ENCODE measurements at regions not wholly inside any gene's neighbourhood (a gene's known extent, or its start where the extent isn't known, plus 50 kb on each side); places are given as distances from the start of the nearest gene placed in this dataset.

- peak; percentile 75 for DNase-seq
Measured at GRCh38 chr11:121723246-121723741, 270.5 kb upstream of the SORL1-AS1 start.

GRCh38 chr11:121722431-121723245, 269.9 kb upstream of the SORL1-AS1 start:
- peak; percentile 91 for DNase-seq

GRCh38 chr11:121721961-121722360, 269.2 kb upstream of the SORL1-AS1 start:
- peak; percentile 48 for DNase-seq

GRCh38 chr11:121721448-121721847, 268.7 kb upstream of the SORL1-AS1 start:
- no peak for DNase-seq

- DNase-seq = no peak
Measured at GRCh38 chr11:121717296-121717695, 264.5 kb upstream of the SORL1-AS1 start.

GRCh38 chr11:121716060-121716459, 263.3 kb upstream of the SORL1-AS1 start:
- DNase-seq = no peak

GRCh38 chr11:121715405-121715804, 262.6 kb upstream of the SORL1-AS1 start:
- DNase-seq = no peak

GRCh38 chr11:121714351-121714750, 261.6 kb upstream of the SORL1-AS1 start:
- no peak for DNase-seq

- no peak for DNase-seq
Measured at GRCh38 chr11:121711939-121712338, 259.2 kb upstream of the SORL1-AS1 start.

GRCh38 chr11:121711236-121711635, 258.5 kb upstream of the SORL1-AS1 start:
- DNase-seq = no peak

GRCh38 chr11:121706884-121707420, 254.2 kb upstream of the SORL1-AS1 start:
- no peak for DNase-seq

- no peak for DNase-seq
Measured at GRCh38 chr11:121703201-121703600, 250.4 kb upstream of the SORL1-AS1 start.

- no peak for DNase-seq
Measured at GRCh38 chr11:121700968-121701367, 248.2 kb upstream of the SORL1-AS1 start.

- DNase-seq = no peak
Measured at GRCh38 chr11:121699801-121700200, 247.0 kb upstream of the SORL1-AS1 start.

GRCh38 chr11:121696931-121697670, 244.3 kb upstream of the SORL1-AS1 start:
- DNase-seq = no peak

- DNase-seq = peak; percentile 65
Measured at GRCh38 chr11:121696177-121696871, 243.6 kb upstream of the SORL1-AS1 start.

- no peak for DNase-seq
Measured at GRCh38 chr11:121692236-121692635, 239.5 kb upstream of the SORL1-AS1 start.

GRCh38 chr11:121688860-121689614, 236.3 kb upstream of the SORL1-AS1 start:
- no peak for DNase-seq

- peak; percentile 70 for DNase-seq
Measured at GRCh38 chr11:121688055-121688491, 235.3 kb upstream of the SORL1-AS1 start.

- DNase-seq = no peak
Measured at GRCh38 chr11:121683791-121684190, 231.0 kb upstream of the SORL1-AS1 start.
